Sigmoid colon (tissue), 6 donors: ENCODE measurements at regions not wholly inside any gene's neighbourhood (a gene's known extent, or its start where the extent isn't known, plus 50 kb on each side); places are given as distances from the start of the nearest gene placed in this dataset.
A peak's percentile ranks its signal among the peaks of the same experiment; 100 is the strongest.

Experiments used
- DNase-seq: peaks from one replicate; pipeline ENCODE4 v3.0.0-alpha.2; 2019
- H3K27ac ChIP-seq, 4 donors: fragments of 200-600 bp; sonication (generic); one replicate each; pipeline ENCODE4 v1.5.1; 2016 to 2019; ENCODE audit warnings: mild to moderate bottlenecking in 1 of 4
- H3K27me3 ChIP-seq, 3 donors: fragments of 200-600 bp; sonication (generic); one replicate each; pipeline ENCODE4 v1.5.1; 2019; ENCODE audit warnings: mild to moderate bottlenecking in 1 of 3
- H3K36me3 ChIP-seq, 4 donors: fragments of 200-600 bp; sonication (generic); one replicate each; pipeline ENCODE4 v1.5.1; 2016 to 2019
- H3K4me1 ChIP-seq, 4 donors: fragments of 200-600 bp; sonication (generic); one replicate each; pipeline ENCODE4 v1.5.1; 2017 to 2019
- H3K4me3 ChIP-seq, 4 donors: fragments of 200-600 bp; sonication (generic); one replicate each; pipeline ENCODE4 v1.5.1; 2017 to 2019; ENCODE audit warnings: mild to moderate bottlenecking in 2 of 4, moderate library complexity in 1 of 4
- H3K9me3 ChIP-seq, 4 donors: fragments of 200-600 bp in 3 of 4; sonication (generic) in 3 of 4; one replicate each; pipeline versions ENCODE4 v1.5.1 to v1.6.1; 2013 to 2019
- CTCF ChIP-seq, 4 experiments: fragments of 450-650 bp in 3 of 4; fragments of 200-600 bp in 1 of 4; IDR thresholded peaks; one replicate each; pipeline ENCODE4 v1.5.1; 2016 to 2019; ENCODE audit warnings: antibody characterized with exemption in 4 of 4, mild to moderate bottlenecking in 3 of 4, moderate library complexity in 2 of 4
- EP300 ChIP-seq, 4 donors: sonication (generic); formaldehyde crosslinking; IDR thresholded peaks; one replicate each; pipeline ENCODE4 v1.6.1; 2017; ENCODE audit warnings: antibody characterized with exemption in 4 of 4
- POLR2A ChIP-seq, 2 donors: fragments of 450-650 bp; IDR thresholded peaks; one replicate each; pipeline ENCODE4 v1.6.1; 2016; ENCODE audit warnings: antibody characterized with exemption in 2 of 2, mild to moderate bottlenecking in 2 of 2, moderate library complexity in 2 of 2
- POLR2AphosphoS5 ChIP-seq, 4 donors: sonication (generic); formaldehyde crosslinking; IDR thresholded peaks; one replicate each; pipeline ENCODE4 v1.6.1; 2017; ENCODE audit warnings: antibody characterized with exemption in 4 of 4
- WGBS, 2 donors: extraction: QIAGEN DNeasy Blood & Tissue Kit; methylation state at CpG; one replicate each; pipeline ENCODE4 v1.1.7; 2013; 5-methylcytosine and 5-hydroxymethylcytosine counted together
- intact Hi-C: fragments of 100-400 bp; cut with DNase I; formaldehyde crosslinking; loops from one replicate; pipeline ENCODE4 v1.15.1; 2023
- donor health status: healthy with polysubstance abuse.
- donor health status: healthy.

- DNase-seq: no peak
- no peaks in the 10 kb centered on the region for H3K4me1 ChIP-seq
- H3K4me3 ChIP-seq: no peak overlapping the region
- no peaks in the 10 kb centered on the region for H3K36me3 ChIP-seq
- 8 to 14% methylated on average over 9 of the region's 9 CpGs for WGBS, 2 donors
- no peaks in the 10 kb centered on the region for H3K27me3 ChIP-seq
- H3K9me3 ChIP-seq: no peaks in the 10 kb centered on the region
- intact Hi-C loops: no loop called here
- H3K27ac ChIP-seq: no peak overlapping the region
- TF ChIP-seq CTCF (IDR thresholded peaks at IDR 0.05) (no peak), EP300 (IDR thresholded peaks at IDR 0.05) (no peak), POLR2A (IDR thresholded peaks at IDR 0.05) (no peak), POLR2AphosphoS5 (IDR thresholded peaks at IDR 0.05) (no peak)
Measured at GRCh38 chr1:94602316-94602715, 60.8 kb upstream of the F3 start.

GRCh38 chr1:94600556-94600955 lies 59.0 kb upstream of the F3 start:
- Histone ChIP-seq H3K9me3 (no peaks in the 10 kb centered on the region), H3K4me3 (no peak overlapping the region), H3K27me3 (no peaks in the 10 kb centered on the region), H3K4me1 (no peaks in the 10 kb centered on the region), H3K36me3 (no peaks in the 10 kb centered on the region), H3K27ac (no peak overlapping the region)
- TF ChIP-seq POLR2A (IDR thresholded peaks at IDR 0.05) (no peak), EP300 (IDR thresholded peaks at IDR 0.05) (no peak), POLR2AphosphoS5 (IDR thresholded peaks at IDR 0.05) (no peak), CTCF (IDR thresholded peaks at IDR 0.05) (no peak)
- WGBS, 2 donors: 78 to 81% methylated on average over 2 of the region's 2 CpGs
- no peak for DNase-seq
- intact Hi-C loops: no loop called here

- Histone ChIP-seq H3K27ac (no peak overlapping the region), H3K27me3 (no peaks in the 10 kb centered on the region), H3K4me1 (no peaks in the 10 kb centered on the region), H3K4me3 (no peak overlapping the region), H3K9me3 (no peaks in the 10 kb centered on the region), H3K36me3 (no peaks in the 10 kb centered on the region)
- no peak for DNase-seq
- intact Hi-C loops: no loop called here
- no peak for TF ChIP-seq EP300 (IDR thresholded peaks at IDR 0.05)
- TF ChIP-seq CTCF (IDR thresholded peaks at IDR 0.05): peak in 3 of 4 experiments; percentile 13 to 20 (median 14)
- 83 to 87% methylated on average over 11 of the region's 11 CpGs for WGBS, 2 donors
Measured at GRCh38 chr1:94599095-94599813, 57.7 kb upstream of the F3 start.

- Histone ChIP-seq H3K27me3 (no peaks in the 10 kb centered on the region), H3K4me3 (no peak overlapping the region), H3K36me3 (no peaks in the 10 kb centered on the region), H3K9me3 (no peaks in the 10 kb centered on the region), H3K4me1 (no peaks in the 10 kb centered on the region), H3K27ac (no peak overlapping the region)
- TF ChIP-seq POLR2AphosphoS5 (IDR thresholded peaks at IDR 0.05) (no peak), CTCF (IDR thresholded peaks at IDR 0.05) (no peak), EP300 (IDR thresholded peaks at IDR 0.05) (no peak), POLR2A (IDR thresholded peaks at IDR 0.05) (no peak)
- 86 to 88% methylated on average over 3 of the region's 3 CpGs for WGBS, 2 donors
- no peak for DNase-seq
- intact Hi-C loops: no loop called here
Measured at GRCh38 chr1:94597701-94598100, 56.1 kb upstream of the F3 start.

- Histone ChIP-seq H3K27ac (no peak overlapping the region), H3K4me1 (no peaks in the 10 kb centered on the region), H3K9me3 (no peaks in the 10 kb centered on the region), H3K4me3 (no peak overlapping the region), H3K27me3 (no peaks in the 10 kb centered on the region), H3K36me3 (no peaks in the 10 kb centered on the region)
- no peak for DNase-seq
- intact Hi-C loops: no loop called here
- 93 to 96% methylated on average over 3 of the region's 3 CpGs for WGBS, 2 donors
- TF ChIP-seq POLR2AphosphoS5 (IDR thresholded peaks at IDR 0.05): no peak
- no peak for TF ChIP-seq POLR2A (IDR thresholded peaks at IDR 0.05)
- TF ChIP-seq EP300 (IDR thresholded peaks at IDR 0.05): no peak
- TF ChIP-seq CTCF (IDR thresholded peaks at IDR 0.05): no peak
Measured at GRCh38 chr1:94596260-94596659, 54.7 kb upstream of the F3 start.
